ENCODE measurements at regions not wholly inside any gene's neighbourhood (a gene's known extent, or its start where the extent isn't known, plus 50 kb on each side); places are given as distances from the start of the nearest gene placed in this dataset.

DNA sequence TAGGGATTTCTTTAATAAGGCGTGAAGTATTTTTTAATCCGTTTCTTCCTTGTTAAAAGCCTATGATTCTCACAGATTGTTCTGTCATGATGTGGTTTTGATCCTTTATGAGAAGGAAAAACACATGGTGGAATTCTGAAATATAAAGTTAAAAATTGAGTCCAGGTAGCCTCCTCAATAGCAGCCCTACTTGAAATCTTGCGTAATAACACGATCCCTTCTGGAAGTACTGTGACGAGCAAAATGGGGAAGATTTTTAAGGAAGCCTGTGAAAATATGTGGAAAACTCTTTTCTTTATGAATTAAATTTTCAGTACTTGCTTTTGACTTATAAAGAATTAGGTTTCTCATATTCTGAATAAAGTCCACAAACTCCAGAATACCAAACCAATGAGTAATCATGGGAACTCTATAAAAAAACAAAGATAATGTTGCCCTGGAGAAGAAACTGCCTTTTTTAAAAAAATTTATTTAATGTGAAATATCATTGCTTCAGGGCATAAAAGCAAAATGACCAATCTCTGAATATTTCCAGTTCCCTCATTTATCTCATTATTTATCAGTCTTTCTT is 476.4 kb upstream of the ZEB2 start:
- no peak for ATAC-seq (ENCODE audit: low FRiP score)
- intact Hi-C loops (cut with DNase I): loop anchor here in 1 of 2 donors (5.0 kb wide), 1 partner anchor 54 kb away; no protein-coding TSS in a partner anchor

DNA sequence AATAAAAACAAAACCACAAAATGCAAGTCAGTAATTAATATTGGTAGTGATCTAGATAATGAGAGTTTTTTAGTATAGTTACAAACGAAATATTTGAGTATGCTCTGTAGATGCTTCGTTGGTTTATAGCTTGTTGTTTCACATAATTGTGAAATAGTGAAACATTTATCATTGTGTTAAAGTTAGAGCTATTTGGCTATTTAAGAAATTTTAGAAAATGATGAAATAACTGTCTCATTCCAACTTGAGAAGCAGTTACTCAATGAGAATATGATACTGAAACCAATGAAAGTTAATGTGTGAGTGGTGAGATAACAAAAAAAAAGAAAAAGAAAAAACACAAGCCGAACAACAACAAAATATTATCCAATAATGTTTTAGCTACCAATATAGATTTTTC is 475.6 kb upstream of the ZEB2 start:
- DNase-seq: no peak
- WGBS, 2 donors: 56 to 72% methylated on average over 3 of the region's 3 CpGs
- Histone ChIP-seq H3K27ac (ENCODE audit: low read depth in 1 of 2, low read length in 2 of 2) (no peak overlapping the region), H3K36me3 (ENCODE audit: control insufficient read depth in 1 of 2, insufficient read depth in 2 of 2, low read length in 1 of 2) (no peaks in the 10 kb centered on the region), H3K4me3 (ENCODE audit: low read length in 2 of 2) (no peak overlapping the region), H3K27me3 (ENCODE audit: control insufficient read depth in 1 of 2, insufficient read depth in 2 of 2, low read length in 1 of 2) (no peaks in the 10 kb centered on the region), H3K4me1 (ENCODE audit: control insufficient read depth in 1 of 2, insufficient read depth in 2 of 2, low read length in 2 of 2) (no peaks in the 10 kb centered on the region), H3K9me3 (ENCODE audit: control insufficient read depth, low read length) (no peaks in the 10 kb centered on the region)
- peak; percentile 58 for ATAC-seq (ENCODE audit: low FRiP score)
- intact Hi-C loops (cut with DNase I): loop anchor here in 1 of 2 donors (5.0 kb wide), 1 partner anchor 53 kb away; no protein-coding TSS in a partner anchor

More for the DNA sequence above, 476.4 kb upstream of the ZEB2 start:
- peak overlapping the region in 1 of 2 donors; percentile 8 for H3K4me3 ChIP-seq (ENCODE audit: low read length in 2 of 2)
- WGBS, 2 donors: 5 to 7% methylated on average over 5 of the region's 5 CpGs
- no peak for DNase-seq
- H3K27me3 ChIP-seq (ENCODE audit: control insufficient read depth in 1 of 2, insufficient read depth in 2 of 2, low read length in 1 of 2): no peaks in the 10 kb centered on the region
- no peaks in the 10 kb centered on the region for H3K36me3 ChIP-seq (ENCODE audit: control insufficient read depth in 1 of 2, insufficient read depth in 2 of 2, low read length in 1 of 2)
- H3K27ac ChIP-seq (ENCODE audit: low read depth in 1 of 2, low read length in 2 of 2): no peak overlapping the region
- H3K4me1 ChIP-seq (ENCODE audit: control insufficient read depth in 1 of 2, insufficient read depth in 2 of 2, low read length in 2 of 2): no peaks in the 10 kb centered on the region
- no peaks in the 10 kb centered on the region for H3K9me3 ChIP-seq (ENCODE audit: control insufficient read depth, low read length)

DNA sequence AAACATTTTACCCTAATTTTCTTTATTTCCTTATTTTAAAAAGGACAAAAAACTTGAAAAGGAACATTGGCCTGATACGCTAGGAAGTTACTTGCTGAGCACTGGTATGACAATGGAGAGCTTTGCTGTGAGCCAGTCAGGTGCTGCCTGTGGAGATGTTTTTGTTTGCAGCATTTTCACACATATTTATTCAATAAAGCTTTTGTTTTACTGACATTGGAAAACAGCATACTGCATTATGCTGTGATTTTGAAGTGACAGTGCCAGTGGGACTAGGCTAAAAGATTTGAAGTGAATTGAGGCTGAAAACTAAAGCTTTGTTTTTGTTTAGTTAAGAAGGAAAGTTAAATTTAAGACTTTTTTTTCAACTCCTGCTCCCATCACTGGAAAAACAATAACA is 470.7 kb upstream of the ZEB2 start:
- Histone ChIP-seq H3K36me3 (ENCODE audit: control insufficient read depth in 1 of 2, insufficient read depth in 2 of 2, low read length in 1 of 2) (no peaks in the 10 kb centered on the region), H3K9me3 (ENCODE audit: control insufficient read depth, low read length) (peaks cover 2% of the 10 kb centered on the region)
- intact Hi-C loops (cut with DNase I): loop anchor here in 1 of 2 donors (5.0 kb wide), 1 partner anchor 33 kb away; no protein-coding TSS in a partner anchor

DNA sequence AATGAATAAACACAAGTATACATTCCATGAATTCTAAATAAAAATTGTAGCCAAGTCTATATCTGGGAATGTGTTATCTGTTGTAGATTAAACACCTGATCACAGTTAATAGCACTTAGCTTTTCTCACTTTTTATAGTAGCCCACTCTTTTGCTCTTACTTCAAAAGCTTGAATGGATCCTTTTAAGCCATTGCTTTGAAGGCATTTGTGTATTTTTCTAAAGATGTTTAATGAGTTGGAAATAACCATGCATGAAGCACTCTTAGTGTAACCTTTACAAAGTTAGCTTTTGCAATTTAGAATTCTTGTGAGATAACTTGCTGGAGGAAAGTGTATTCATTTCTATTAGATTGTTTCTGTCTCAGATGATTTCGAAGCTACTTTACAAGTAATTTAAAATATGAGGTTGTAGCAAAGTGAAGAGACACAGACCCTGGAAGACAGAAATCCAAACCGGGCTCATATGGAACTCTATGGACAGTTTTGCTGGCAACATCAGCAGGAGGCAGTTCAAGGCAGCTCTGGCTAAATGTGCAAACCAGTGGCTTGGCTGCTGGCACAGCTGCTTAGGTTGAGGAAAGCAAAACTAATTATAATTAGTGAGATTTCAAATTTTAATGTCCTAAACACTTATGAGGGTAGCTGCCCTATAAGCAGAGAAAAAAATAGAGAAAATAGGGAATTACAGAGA is 469.8 kb upstream of the ZEB2 start:
- ATAC-seq (ENCODE audit: low FRiP score): no peak
- no peaks in the 10 kb centered on the region for H3K27me3 ChIP-seq (ENCODE audit: control insufficient read depth in 1 of 2, insufficient read depth in 2 of 2, low read length in 1 of 2)
- H3K36me3 ChIP-seq (ENCODE audit: control insufficient read depth in 1 of 2, insufficient read depth in 2 of 2, low read length in 1 of 2): no peaks in the 10 kb centered on the region
- H3K4me3 ChIP-seq (ENCODE audit: low read length in 2 of 2): no peak overlapping the region
- intact Hi-C loops (cut with DNase I): loop anchor here in 1 of 2 donors (5.0 kb wide), 1 partner anchor 32 kb away; no protein-coding TSS in a partner anchor
- peaks cover 2% of the 10 kb centered on the region for H3K9me3 ChIP-seq (ENCODE audit: control insufficient read depth, low read length)
- DNase-seq: no peak
- H3K27ac ChIP-seq (ENCODE audit: low read depth in 1 of 2, low read length in 2 of 2): no peak overlapping the region
- H3K4me1 ChIP-seq (ENCODE audit: control insufficient read depth in 1 of 2, insufficient read depth in 2 of 2, low read length in 2 of 2): no peaks in the 10 kb centered on the region
- 75 to 79% methylated on average over 2 of the region's 2 CpGs for WGBS, 2 donors

More for the DNA sequence above, 470.7 kb upstream of the ZEB2 start:
- H3K27me3 ChIP-seq (ENCODE audit: control insufficient read depth in 1 of 2, insufficient read depth in 2 of 2, low read length in 1 of 2): no peaks in the 10 kb centered on the region
- 94 to 98% methylated on average over 1 of the region's 1 CpG for WGBS, 2 donors
- no peak overlapping the region for H3K27ac ChIP-seq (ENCODE audit: low read depth in 1 of 2, low read length in 2 of 2)
- H3K4me1 ChIP-seq (ENCODE audit: control insufficient read depth in 1 of 2, insufficient read depth in 2 of 2, low read length in 2 of 2): no peaks in the 10 kb centered on the region
- ATAC-seq (ENCODE audit: low FRiP score) (no peak), DNase-seq (no peak)
- no peak overlapping the region for H3K4me3 ChIP-seq (ENCODE audit: low read length in 2 of 2)

DNA sequence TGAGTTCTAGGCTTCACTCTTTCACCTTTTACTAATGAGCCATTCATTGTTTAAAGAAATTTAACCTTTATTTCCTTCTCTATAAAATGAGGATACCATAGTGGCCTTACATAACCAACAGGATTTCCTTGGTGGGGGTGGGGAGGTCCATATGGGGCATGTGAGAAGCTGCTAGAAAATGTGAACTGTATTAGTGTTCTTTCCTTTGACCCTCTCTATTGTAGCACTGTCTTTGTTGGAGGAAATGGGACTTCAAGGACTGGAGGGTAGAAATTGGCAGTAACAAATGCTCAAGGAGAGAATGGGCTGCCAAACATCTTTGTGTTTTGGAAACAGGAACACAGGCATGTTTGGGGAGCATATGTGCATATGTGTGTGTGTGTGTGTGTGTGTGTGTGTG is 468.7 kb upstream of the ZEB2 start:
- intact Hi-C loops (cut with DNase I): no loop called here
- ATAC-seq (ENCODE audit: low FRiP score) (no peak), DNase-seq (no peak)
- H3K27ac ChIP-seq (ENCODE audit: low read depth in 1 of 2, low read length in 2 of 2): no peak overlapping the region
- no peaks in the 10 kb centered on the region for H3K4me1 ChIP-seq (ENCODE audit: control insufficient read depth in 1 of 2, insufficient read depth in 2 of 2, low read length in 2 of 2)
- no peaks in the 10 kb centered on the region for H3K36me3 ChIP-seq (ENCODE audit: control insufficient read depth in 1 of 2, insufficient read depth in 2 of 2, low read length in 1 of 2)
- H3K4me3 ChIP-seq (ENCODE audit: low read length in 2 of 2): no peak overlapping the region
- no peaks in the 10 kb centered on the region for H3K27me3 ChIP-seq (ENCODE audit: control insufficient read depth in 1 of 2, insufficient read depth in 2 of 2, low read length in 1 of 2)
- H3K9me3 ChIP-seq (ENCODE audit: control insufficient read depth, low read length): peaks cover 2% of the 10 kb centered on the region

DNA sequence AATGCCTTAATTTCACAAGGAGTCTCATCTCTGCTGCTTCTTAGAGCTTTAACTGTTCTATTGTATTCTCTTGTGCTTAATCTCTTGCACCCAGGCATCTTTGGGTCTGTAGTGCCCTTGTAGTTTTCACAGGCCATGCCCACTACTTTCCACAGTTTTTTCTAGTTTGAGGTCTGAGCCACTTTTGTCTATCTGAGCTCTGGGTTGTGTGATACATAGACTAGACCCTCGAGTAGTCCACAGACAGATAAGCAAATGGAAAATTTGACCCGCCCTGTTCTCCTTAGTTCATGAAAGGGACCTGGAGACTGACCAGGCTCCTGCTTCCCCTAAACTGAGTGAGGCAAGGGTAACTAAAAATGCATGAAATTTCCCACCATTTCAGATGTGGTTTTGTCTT is 466.8 kb upstream of the ZEB2 start:
- H3K27ac ChIP-seq (ENCODE audit: low read depth in 1 of 2, low read length in 2 of 2): no peak overlapping the region
- no peak for ATAC-seq (ENCODE audit: low FRiP score)

DNA sequence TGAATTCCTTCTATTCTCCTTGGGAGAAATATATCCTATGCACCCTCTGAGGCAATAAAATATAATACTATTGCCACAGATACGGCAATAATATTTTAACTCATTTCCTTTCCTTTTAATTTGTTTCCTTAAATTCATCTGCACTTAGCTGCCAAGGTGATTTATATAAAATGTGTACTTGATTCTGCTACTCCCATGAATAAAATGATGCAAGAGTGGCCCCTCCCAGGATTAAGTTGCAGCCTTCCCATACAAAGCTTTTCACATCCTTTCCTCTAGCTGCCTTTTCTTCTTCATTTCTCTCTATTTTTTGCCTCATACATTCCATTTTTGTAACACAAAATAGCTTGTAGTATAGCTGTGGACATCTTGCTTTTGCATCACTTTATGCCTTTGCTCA is 464.1 kb upstream of the ZEB2 start:
- H3K9me3 ChIP-seq (ENCODE audit: control insufficient read depth, low read length): peaks cover 2% of the 10 kb centered on the region
- no peaks in the 10 kb centered on the region for H3K27me3 ChIP-seq (ENCODE audit: control insufficient read depth in 1 of 2, insufficient read depth in 2 of 2, low read length in 1 of 2)
- DNase-seq: no peak
- WGBS, 2 donors: 93 to 98% methylated on average over 1 of the region's 1 CpG
- no peak for ATAC-seq (ENCODE audit: low FRiP score)
- intact Hi-C loops (cut with DNase I): no loop called here
- no peaks in the 10 kb centered on the region for H3K4me1 ChIP-seq (ENCODE audit: control insufficient read depth in 1 of 2, insufficient read depth in 2 of 2, low read length in 2 of 2)
- no peak overlapping the region for H3K27ac ChIP-seq (ENCODE audit: low read depth in 1 of 2, low read length in 2 of 2)
- H3K4me3 ChIP-seq (ENCODE audit: low read length in 2 of 2): no peak overlapping the region
- no peaks in the 10 kb centered on the region for H3K36me3 ChIP-seq (ENCODE audit: control insufficient read depth in 1 of 2, insufficient read depth in 2 of 2, low read length in 1 of 2)

More for the DNA sequence above, 466.8 kb upstream of the ZEB2 start:
- Histone ChIP-seq H3K36me3 (ENCODE audit: control insufficient read depth in 1 of 2, insufficient read depth in 2 of 2, low read length in 1 of 2) (no peaks in the 10 kb centered on the region), H3K4me1 (ENCODE audit: control insufficient read depth in 1 of 2, insufficient read depth in 2 of 2, low read length in 2 of 2) (no peaks in the 10 kb centered on the region), H3K9me3 (ENCODE audit: control insufficient read depth, low read length) (peaks cover 2% of the 10 kb centered on the region), H3K4me3 (ENCODE audit: low read length in 2 of 2) (no peak overlapping the region), H3K27me3 (ENCODE audit: control insufficient read depth in 1 of 2, insufficient read depth in 2 of 2, low read length in 1 of 2) (no peaks in the 10 kb centered on the region)
- WGBS, 2 donors: 90 to 91% methylated on average over 2 of the region's 2 CpGs
- intact Hi-C loops (cut with DNase I): no loop called here
- no peak for DNase-seq

DNA sequence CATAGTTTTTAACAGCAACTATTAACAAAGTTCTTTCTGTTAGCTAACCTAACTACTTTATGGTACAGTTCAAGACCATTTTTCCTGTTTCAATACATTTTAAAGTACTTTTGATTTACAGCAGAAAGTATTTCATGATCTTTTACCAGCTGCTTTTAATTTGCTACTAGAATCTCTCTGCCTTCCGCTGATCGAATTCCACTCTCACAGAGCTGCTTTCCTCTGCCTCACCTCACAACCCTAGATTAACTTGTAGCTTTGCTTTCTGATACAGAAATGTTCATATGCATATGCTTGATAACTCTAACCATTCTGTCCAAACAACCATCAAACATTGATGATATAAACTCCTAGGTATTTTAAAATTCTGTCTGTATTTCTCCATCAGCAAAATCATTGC is 463.2 kb upstream of the ZEB2 start:
- 84 to 91% methylated on average over 2 of the region's 2 CpGs for WGBS, 2 donors

DNA sequence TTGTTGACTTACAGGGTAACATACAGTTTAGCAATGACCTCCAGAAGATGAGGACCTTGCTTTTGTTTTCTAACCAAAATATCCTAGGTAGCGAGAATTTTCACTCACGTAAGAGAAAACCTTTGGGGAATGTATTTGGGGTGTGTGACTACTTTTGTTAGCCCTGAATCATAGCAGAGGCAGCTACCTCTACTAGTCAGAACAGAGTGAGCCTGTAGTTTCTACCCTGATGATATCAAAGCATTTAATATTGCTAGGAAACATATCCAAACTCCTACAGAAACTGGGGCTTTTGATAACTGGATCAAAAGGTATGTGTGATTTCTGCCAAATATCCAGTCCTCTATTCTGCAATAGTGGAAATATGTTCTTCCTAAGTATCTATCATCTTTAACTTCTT is 462.6 kb upstream of the ZEB2 start:
- Histone ChIP-seq H3K27me3 (ENCODE audit: control insufficient read depth in 1 of 2, insufficient read depth in 2 of 2, low read length in 1 of 2) (no peaks in the 10 kb centered on the region), H3K4me3 (ENCODE audit: low read length in 2 of 2) (no peak overlapping the region), H3K9me3 (ENCODE audit: control insufficient read depth, low read length) (peaks cover 2% of the 10 kb centered on the region), H3K36me3 (ENCODE audit: control insufficient read depth in 1 of 2, insufficient read depth in 2 of 2, low read length in 1 of 2) (no peaks in the 10 kb centered on the region), H3K27ac (ENCODE audit: low read depth in 1 of 2, low read length in 2 of 2) (no peak overlapping the region), H3K4me1 (ENCODE audit: control insufficient read depth in 1 of 2, insufficient read depth in 2 of 2, low read length in 2 of 2) (no peaks in the 10 kb centered on the region)
- ATAC-seq (ENCODE audit: low FRiP score) (no peak), DNase-seq (no peak)
- intact Hi-C loops (cut with DNase I): no loop called here
- WGBS, 2 donors: 95 to 97% methylated on average over 2 of the region's 2 CpGs

More for the DNA sequence above, 463.2 kb upstream of the ZEB2 start:
- H3K9me3 ChIP-seq (ENCODE audit: control insufficient read depth, low read length): peaks cover 2% of the 10 kb centered on the region
- intact Hi-C loops (cut with DNase I): no loop called here
- no peaks in the 10 kb centered on the region for H3K4me1 ChIP-seq (ENCODE audit: control insufficient read depth in 1 of 2, insufficient read depth in 2 of 2, low read length in 2 of 2)
- no peak overlapping the region for H3K27ac ChIP-seq (ENCODE audit: low read depth in 1 of 2, low read length in 2 of 2)
- no peaks in the 10 kb centered on the region for H3K27me3 ChIP-seq (ENCODE audit: control insufficient read depth in 1 of 2, insufficient read depth in 2 of 2, low read length in 1 of 2)
- no peak overlapping the region for H3K4me3 ChIP-seq (ENCODE audit: low read length in 2 of 2)
- ATAC-seq (ENCODE audit: low FRiP score) (no peak), DNase-seq (no peak)
- H3K36me3 ChIP-seq (ENCODE audit: control insufficient read depth in 1 of 2, insufficient read depth in 2 of 2, low read length in 1 of 2): no peaks in the 10 kb centered on the region
